ENCODE measurements at regions not wholly inside any gene's neighbourhood (a gene's known extent, or its start where the extent isn't known, plus 50 kb on each side); places are given as distances from the start of the nearest gene placed in this dataset.

DNA sequence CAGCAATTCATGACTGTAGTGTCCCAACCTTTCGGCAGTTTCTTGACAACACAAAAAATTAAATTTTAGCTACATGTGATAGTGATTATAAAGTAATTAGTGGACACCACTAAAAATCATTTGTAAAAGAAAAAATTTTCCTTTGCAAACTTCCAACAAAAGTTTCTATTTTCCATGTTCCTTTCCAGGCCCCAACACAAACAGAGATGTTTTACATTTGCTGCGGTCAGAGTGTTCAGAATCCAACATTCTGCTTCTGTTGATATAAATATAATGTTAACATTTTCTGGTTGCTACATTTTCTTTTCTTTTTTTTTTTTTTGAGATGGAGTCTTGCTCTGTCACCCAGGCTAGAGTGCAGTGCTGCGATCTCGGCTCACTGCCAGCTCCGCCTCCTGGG is 54.9 kb upstream of the WLS start:
- ATAC-seq (ENCODE audit: low read depth) = no peak
- no peaks in the 10 kb centered on the region for H3K27me3 Mint-ChIP-seq
- intact Hi-C loops (cut with micrococcal nuclease) = no loop called here
- Histone ChIP-seq H3K36me3 (replicated peaks in 1 of 2; ENCODE audit: control extremely low read depth in 1 of 2, control insufficient read depth in 1 of 2, extremely low read depth in 1 of 2, insufficient read depth in 2 of 2, low read length in 1 of 2) (no peaks in the 10 kb centered on the region), H3K27ac (ENCODE audit: low read length in 2 of 2) (no peak overlapping the region), H3K9me3 (ENCODE audit: control extremely low read depth in 1 of 3, control insufficient read depth in 2 of 3, insufficient read depth in 1 of 3, low read length in 2 of 3) (no peaks in the 10 kb centered on the region), H4K20me1 (ENCODE audit: control insufficient read depth, insufficient read depth, low read length, poor library complexity, severe bottlenecking) (no peaks in the 10 kb centered on the region), H3K4me1 (ENCODE audit: control insufficient read depth in 2 of 2, insufficient read depth in 2 of 2, low read length in 2 of 2) (no peaks in the 10 kb centered on the region), H3K27me3 (replicated peaks in 1 of 4; ENCODE audit: control extremely low read depth in 1 of 4, control insufficient read depth in 3 of 4, insufficient read depth in 4 of 4, low read length in 3 of 4) (no peaks in the 10 kb centered on the region), H2AFZ (ENCODE audit: insufficient read depth, low read depth, low read length, poor library complexity, severe bottlenecking) (no peak overlapping the region), H3K4me2 (replicated peaks; ENCODE audit: low read depth, low read length, poor library complexity, severe bottlenecking) (no peak overlapping the region), H3K9ac (ENCODE audit: low read length) (no peak overlapping the region), H3K4me3 (ENCODE audit: control extremely low read depth in 1 of 5, extremely low read depth in 1 of 5, insufficient read depth in 1 of 5, low read depth in 2 of 5, low read length in 4 of 5) (no peak overlapping the region), H3K79me2 (ENCODE audit: control insufficient read depth, insufficient read depth, low read length) (no peaks in the 10 kb centered on the region)
- no peak overlapping the region for H3K27ac Mint-ChIP-seq
- H3K9me3 Mint-ChIP-seq (ENCODE audit: insufficient read depth) = no peaks in the 10 kb centered on the region
- no peaks in the 10 kb centered on the region for H3K4me1 Mint-ChIP-seq
- ChIA-PET POLR2A (no interaction called here), CTCF (no interaction called here)
- TF ChIP-seq, protein P1, sequence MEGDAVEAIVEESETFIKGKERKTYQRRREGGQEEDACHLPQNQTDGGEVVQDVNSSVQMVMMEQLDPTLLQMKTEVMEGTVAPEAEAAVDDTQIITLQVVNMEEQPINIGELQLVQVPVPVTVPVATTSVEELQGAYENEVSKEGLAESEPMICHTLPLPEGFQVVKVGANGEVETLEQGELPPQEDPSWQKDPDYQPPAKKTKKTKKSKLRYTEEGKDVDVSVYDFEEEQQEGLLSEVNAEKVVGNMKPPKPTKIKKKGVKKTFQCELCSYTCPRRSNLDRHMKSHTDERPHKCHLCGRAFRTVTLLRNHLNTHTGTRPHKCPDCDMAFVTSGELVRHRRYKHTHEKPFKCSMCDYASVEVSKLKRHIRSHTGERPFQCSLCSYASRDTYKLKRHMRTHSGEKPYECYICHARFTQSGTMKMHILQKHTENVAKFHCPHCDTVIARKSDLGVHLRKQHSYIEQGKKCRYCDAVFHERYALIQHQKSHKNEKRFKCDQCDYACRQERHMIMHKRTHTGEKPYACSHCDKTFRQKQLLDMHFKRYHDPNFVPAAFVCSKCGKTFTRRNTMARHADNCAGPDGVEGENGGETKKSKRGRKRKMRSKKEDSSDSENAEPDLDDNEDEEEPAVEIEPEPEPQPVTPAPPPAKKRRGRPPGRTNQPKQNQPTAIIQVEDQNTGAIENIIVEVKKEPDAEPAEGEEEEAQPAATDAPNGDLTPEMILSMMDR (IDR thresholded peaks at IDR 0.05) = no peak
- TF ChIP-seq EZH2 (IDR thresholded peaks at IDR 0.05; ENCODE audit: borderline replicate concordance, insufficient read depth, low read depth, low read length, poor library complexity, severe bottlenecking) = no peak
- 100% methylated on average over 2 of the region's 5 CpGs for WGBS (ENCODE audit: insufficient coverage)
- no peak for DNase-seq
- no peak overlapping the region for H3K4me3 Mint-ChIP-seq

DNA sequence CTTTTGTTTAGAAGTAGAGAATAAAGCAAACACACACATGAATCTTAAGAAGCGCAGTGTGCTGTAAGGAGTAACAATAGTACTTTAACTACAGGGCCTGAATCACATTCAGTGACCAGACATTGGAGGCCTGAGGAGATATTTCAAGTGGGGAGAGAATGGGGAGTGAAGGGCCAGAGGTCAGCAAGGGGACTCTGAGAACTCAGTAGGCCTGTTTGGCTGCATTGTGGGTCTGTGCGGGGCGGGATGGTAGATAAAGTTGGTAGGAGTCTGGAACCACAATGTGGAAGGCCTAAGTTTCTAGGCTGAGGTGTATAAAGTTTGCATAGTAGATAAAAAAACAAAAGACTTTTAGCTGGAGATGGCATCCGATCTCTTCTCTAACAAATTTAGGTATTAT is 52.7 kb upstream of the WLS start:
- no peaks in the 10 kb centered on the region for H3K79me2 ChIP-seq (ENCODE audit: control insufficient read depth, insufficient read depth, low read length)
- Mint-ChIP-seq H3K27ac (no peak overlapping the region), H3K9me3 (ENCODE audit: insufficient read depth) (no peaks in the 10 kb centered on the region), H3K4me1 (no peaks in the 10 kb centered on the region), H3K27me3 (no peaks in the 10 kb centered on the region), H3K4me3 (no peak overlapping the region)
- H3K4me2 ChIP-seq (replicated peaks; ENCODE audit: low read depth, low read length, poor library complexity, severe bottlenecking) = no peak overlapping the region
- no peaks in the 10 kb centered on the region for H4K20me1 ChIP-seq (ENCODE audit: control insufficient read depth, insufficient read depth, low read length, poor library complexity, severe bottlenecking)
- no peak overlapping the region for H3K4me3 ChIP-seq (ENCODE audit: control extremely low read depth in 1 of 5, extremely low read depth in 1 of 5, insufficient read depth in 1 of 5, low read depth in 2 of 5, low read length in 4 of 5)
- H3K36me3 ChIP-seq (replicated peaks in 1 of 2; ENCODE audit: control extremely low read depth in 1 of 2, control insufficient read depth in 1 of 2, extremely low read depth in 1 of 2, insufficient read depth in 2 of 2, low read length in 1 of 2) = no peaks in the 10 kb centered on the region
- intact Hi-C loops (cut with micrococcal nuclease) = no loop called here
- CTCF ChIA-PET = no interaction called here
- no peak overlapping the region for H3K9ac ChIP-seq (ENCODE audit: low read length)
- H3K27ac ChIP-seq (ENCODE audit: low read length in 2 of 2) = no peak overlapping the region
- no peaks in the 10 kb centered on the region for H3K4me1 ChIP-seq (ENCODE audit: control insufficient read depth in 2 of 2, insufficient read depth in 2 of 2, low read length in 2 of 2)
- 100% methylated on average over 2 of the region's 4 CpGs for WGBS (ENCODE audit: insufficient coverage)
- H2AFZ ChIP-seq (ENCODE audit: insufficient read depth, low read depth, low read length, poor library complexity, severe bottlenecking) = no peak overlapping the region
- H3K9me3 ChIP-seq (ENCODE audit: control extremely low read depth in 1 of 3, control insufficient read depth in 2 of 3, insufficient read depth in 1 of 3, low read length in 2 of 3) = no peaks in the 10 kb centered on the region
- TF ChIP-seq EZH2 (IDR thresholded peaks at IDR 0.05; ENCODE audit: borderline replicate concordance, insufficient read depth, low read depth, low read length, poor library complexity, severe bottlenecking) = no peak
- TF ChIP-seq, protein P1 (IDR thresholded peaks at IDR 0.05) = no peak
- DNase-seq = no peak
- no peaks in the 10 kb centered on the region for H3K27me3 ChIP-seq (replicated peaks in 1 of 4; ENCODE audit: control extremely low read depth in 1 of 4, control insufficient read depth in 3 of 4, insufficient read depth in 4 of 4, low read length in 3 of 4)
- no peak for ATAC-seq (ENCODE audit: low read depth)
- POLR2A ChIA-PET = no interaction called here

Data from B cell (primary cell).